ENCODE measurements at regions not wholly inside any gene's neighbourhood (a gene's known extent, or its start where the extent isn't known, plus 50 kb on each side); places are given as distances from the start of the nearest gene placed in this dataset.

DNA sequence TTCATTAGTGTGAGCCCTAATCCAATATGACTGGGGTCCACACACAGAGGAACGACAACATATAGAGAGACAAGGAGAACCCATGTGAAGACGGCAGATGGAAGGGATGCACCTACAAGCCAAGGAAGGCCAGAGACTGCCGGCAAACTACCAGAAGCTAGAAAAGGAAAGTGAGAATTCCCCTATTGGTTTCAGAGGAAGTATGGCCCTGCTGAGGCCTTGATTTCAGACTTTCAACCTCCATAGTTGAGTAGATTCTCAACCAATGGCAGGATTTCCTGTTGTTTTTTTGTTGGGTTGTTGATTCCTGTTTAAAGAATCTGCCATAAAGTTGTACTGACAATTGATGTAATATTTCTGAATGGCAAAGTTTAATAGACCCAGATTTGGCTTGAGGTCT, 241.5 kb downstream of the SATB2 start:
- no peak for DNase-seq (ENCODE audit: extremely low read depth, low read depth)
- TF ChIP-seq, protein P1, sequence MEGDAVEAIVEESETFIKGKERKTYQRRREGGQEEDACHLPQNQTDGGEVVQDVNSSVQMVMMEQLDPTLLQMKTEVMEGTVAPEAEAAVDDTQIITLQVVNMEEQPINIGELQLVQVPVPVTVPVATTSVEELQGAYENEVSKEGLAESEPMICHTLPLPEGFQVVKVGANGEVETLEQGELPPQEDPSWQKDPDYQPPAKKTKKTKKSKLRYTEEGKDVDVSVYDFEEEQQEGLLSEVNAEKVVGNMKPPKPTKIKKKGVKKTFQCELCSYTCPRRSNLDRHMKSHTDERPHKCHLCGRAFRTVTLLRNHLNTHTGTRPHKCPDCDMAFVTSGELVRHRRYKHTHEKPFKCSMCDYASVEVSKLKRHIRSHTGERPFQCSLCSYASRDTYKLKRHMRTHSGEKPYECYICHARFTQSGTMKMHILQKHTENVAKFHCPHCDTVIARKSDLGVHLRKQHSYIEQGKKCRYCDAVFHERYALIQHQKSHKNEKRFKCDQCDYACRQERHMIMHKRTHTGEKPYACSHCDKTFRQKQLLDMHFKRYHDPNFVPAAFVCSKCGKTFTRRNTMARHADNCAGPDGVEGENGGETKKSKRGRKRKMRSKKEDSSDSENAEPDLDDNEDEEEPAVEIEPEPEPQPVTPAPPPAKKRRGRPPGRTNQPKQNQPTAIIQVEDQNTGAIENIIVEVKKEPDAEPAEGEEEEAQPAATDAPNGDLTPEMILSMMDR (IDR thresholded peaks at IDR 0.05; ENCODE audit: low read depth, low read length) = no peak

DNA sequence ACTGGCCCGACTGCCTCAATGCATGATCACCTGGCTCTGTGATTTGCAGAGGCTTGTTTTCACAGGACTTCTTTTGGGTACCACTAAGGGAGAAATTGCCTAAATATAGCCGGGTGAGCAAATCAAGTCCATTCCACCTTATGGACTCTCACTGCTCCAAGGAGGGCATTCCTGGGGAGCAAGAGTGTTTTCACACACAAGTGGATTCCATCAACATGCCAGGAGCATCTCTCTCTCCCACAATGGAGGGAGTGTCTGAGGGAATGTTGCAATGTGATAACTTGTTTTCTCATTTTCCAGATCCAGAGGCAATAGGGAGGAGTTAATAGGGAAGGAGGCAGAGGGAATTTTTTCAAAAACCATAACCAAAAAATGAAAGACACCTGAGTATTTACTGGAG, 250.7 kb downstream of the SATB2 start:
- TF ChIP-seq, protein P1 (IDR thresholded peaks at IDR 0.05; ENCODE audit: low read depth, low read length) = no peak
- no peak for DNase-seq (ENCODE audit: extremely low read depth, low read depth)

DNA sequence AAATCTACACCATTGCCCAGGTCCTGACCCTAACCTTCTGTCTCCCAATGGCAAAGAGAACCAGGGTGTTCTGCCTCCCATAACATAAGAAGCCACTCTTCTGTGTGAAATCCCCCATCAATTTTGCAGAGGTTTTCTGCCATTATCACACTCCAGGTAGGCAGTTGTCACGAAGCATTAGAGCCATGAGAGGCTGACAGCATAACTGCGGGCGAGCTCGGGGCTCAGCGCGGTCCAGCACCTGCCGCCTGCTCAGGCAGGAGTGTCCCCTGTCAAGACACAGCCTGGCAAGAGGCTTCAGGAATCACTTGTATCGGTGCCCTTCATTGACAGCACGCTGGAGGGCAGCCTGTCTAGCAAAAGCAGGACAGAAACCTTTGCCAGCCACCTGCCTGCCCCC, 251.2 kb downstream of the SATB2 start:
- TF ChIP-seq, protein P1 (IDR thresholded peaks at IDR 0.05; ENCODE audit: low read depth, low read length) = no peak

DNA sequence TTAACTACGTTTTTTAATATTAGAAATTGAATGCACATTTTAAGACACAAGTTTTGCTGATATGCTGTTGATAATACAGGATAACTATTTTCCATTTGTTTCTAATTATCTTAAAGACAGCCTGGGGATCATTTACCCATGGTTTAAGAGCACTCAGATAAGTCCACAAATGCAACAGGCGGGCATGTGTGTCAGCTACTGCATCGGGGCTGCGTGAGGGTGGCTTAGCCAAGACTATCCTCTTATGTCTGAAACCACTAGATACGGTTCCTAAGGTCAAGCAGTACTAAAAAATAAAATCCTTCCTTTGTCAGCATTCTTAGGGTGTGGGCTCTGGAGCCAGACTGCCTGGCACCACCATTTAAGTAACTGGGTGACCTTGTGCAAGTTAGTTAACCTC, 254.8 kb downstream of the SATB2 start:
- TF ChIP-seq, protein P1 (IDR thresholded peaks at IDR 0.05; ENCODE audit: low read depth, low read length) = no peak
- no peak for DNase-seq (ENCODE audit: extremely low read depth, low read depth)

More for the DNA sequence above, 251.2 kb downstream of the SATB2 start:
- no peak for DNase-seq (ENCODE audit: extremely low read depth, low read depth)

DNA sequence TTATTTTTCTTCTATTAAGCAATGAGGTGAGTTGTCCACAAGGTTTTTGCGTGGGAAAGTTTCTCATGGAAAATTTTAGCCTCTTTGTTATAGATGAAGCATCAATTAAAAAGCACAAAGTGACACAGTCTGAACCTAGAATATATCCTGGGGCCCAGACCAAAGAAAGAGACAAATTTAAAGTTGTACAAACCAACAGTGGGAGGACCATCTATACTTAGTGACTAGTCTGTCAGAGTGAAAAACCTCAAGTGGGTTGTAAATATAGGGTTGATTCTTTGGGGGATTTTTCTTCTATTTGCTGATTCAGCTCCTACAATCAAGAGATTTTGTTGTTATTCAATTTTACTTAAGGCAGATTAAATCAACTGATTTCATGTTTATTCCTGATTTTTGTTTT, 256.2 kb downstream of the SATB2 start:
- DNase-seq (ENCODE audit: extremely low read depth, low read depth) = no peak
- TF ChIP-seq, protein P1 (IDR thresholded peaks at IDR 0.05; ENCODE audit: low read depth, low read length) = no peak

DNA sequence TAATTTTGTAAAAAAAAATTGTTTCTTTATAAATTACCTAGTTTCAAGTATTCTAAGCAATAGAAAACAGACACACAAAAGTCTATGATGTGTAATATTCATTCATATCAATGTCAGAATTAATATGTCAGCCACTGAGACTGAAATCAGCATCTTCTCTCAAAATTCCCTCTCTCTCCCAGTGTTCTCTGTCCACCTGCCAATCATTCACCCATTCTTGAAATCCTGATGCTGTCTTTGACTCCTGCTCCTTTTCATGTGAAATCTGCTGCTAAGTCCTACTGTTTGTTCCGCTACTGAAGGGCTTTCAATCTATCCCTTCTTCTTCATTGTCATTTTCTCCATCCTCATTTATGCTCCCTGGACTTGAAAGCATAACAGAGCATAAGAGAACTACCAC, 257.9 kb downstream of the SATB2 start:
- TF ChIP-seq, protein P1 (IDR thresholded peaks at IDR 0.05; ENCODE audit: low read depth, low read length) = no peak
- no peak for DNase-seq (ENCODE audit: extremely low read depth, low read depth)

DNA sequence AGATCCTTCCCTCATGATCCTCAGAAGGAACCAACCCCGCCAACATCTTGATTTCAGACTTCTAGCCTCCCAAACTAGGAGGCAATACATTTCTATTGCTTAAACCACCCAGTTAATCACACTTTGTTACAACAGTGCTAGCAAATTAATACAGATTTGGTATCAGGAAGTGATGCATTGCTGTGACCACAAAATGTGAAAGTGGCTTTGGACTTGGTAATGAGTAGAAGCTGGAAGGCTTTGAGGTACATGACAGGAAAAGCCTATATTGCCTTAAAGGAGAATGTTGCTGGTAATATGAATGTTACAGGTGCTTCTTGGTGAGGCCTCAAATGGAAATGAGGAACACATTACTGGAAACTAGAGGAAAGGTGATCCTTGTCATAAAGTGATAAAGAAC, 260.3 kb downstream of the SATB2 start:
- TF ChIP-seq, protein P1 (IDR thresholded peaks at IDR 0.05; ENCODE audit: low read depth, low read length) = no peak
- no peak for DNase-seq (ENCODE audit: extremely low read depth, low read depth)
